ENCODE measurements at regions not wholly inside any gene's neighbourhood (a gene's known extent, or its start where the extent isn't known, plus 50 kb on each side); places are given as distances from the start of the nearest gene placed in this dataset.

DNA sequence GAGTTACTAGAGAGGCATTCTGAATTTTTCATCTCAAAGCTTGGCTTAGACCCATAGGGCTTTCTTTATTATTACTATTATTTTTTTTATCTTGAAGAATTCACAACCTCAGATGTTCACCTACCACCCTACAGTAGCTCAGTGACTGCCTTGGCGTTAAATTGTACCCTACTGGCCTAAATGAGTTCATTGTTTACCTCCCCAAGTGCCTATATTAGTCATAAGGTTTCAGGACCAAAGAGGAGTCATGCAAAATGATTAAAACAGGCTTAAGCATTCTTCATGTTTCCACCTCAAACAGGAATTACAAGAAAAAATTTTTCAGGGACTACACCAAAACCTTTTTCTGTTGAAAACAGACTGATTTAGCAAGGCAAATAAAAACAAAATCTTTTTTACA lies 751.5 kb downstream of the SQOR start:
- DNase-seq (ENCODE audit: low spot score) = no peak
- Mint-ChIP-seq H3K4me3 (ENCODE audit: unreplicated experiment) (no peak overlapping the region), H3K36me3 (ENCODE audit: low read depth, unreplicated experiment) (no peaks in the 10 kb centered on the region), H3K27me3 (ENCODE audit: unreplicated experiment) (no peaks in the 10 kb centered on the region), H3K27ac (ENCODE audit: unreplicated experiment) (no peak overlapping the region), H3K9me3 (ENCODE audit: unreplicated experiment) (peaks cover 13% of the 10 kb centered on the region), H3K4me1 (ENCODE audit: unreplicated experiment) (no peaks in the 10 kb centered on the region)
- TF ChIP-seq, protein P1, sequence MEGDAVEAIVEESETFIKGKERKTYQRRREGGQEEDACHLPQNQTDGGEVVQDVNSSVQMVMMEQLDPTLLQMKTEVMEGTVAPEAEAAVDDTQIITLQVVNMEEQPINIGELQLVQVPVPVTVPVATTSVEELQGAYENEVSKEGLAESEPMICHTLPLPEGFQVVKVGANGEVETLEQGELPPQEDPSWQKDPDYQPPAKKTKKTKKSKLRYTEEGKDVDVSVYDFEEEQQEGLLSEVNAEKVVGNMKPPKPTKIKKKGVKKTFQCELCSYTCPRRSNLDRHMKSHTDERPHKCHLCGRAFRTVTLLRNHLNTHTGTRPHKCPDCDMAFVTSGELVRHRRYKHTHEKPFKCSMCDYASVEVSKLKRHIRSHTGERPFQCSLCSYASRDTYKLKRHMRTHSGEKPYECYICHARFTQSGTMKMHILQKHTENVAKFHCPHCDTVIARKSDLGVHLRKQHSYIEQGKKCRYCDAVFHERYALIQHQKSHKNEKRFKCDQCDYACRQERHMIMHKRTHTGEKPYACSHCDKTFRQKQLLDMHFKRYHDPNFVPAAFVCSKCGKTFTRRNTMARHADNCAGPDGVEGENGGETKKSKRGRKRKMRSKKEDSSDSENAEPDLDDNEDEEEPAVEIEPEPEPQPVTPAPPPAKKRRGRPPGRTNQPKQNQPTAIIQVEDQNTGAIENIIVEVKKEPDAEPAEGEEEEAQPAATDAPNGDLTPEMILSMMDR (IDR thresholded peaks at IDR 0.05; ENCODE audit: unreplicated experiment) = no peak

DNA sequence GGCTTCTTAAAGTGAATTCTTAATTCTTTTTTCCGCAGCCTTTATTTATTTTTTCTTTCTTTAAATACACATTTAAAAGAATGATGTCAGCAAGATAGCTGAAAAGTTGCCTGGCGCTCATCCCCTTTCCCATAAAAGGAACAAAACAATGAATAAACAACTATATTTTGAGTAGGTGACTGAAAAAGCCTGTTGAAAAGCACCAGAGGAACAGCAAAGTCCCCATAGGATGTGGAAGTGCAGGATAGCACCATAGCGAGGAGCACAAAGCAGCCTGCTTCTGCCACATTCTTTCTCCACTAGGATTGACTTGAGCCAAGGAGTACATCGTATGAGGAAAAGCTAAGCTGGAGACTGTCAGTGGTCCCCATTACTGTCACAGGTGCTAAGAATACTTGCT lies 754.9 kb downstream of the SQOR start:
- H3K9me3 Mint-ChIP-seq (ENCODE audit: unreplicated experiment) = peaks cover 7% of the 10 kb centered on the region
- H3K4me1 Mint-ChIP-seq (ENCODE audit: unreplicated experiment) = no peaks in the 10 kb centered on the region
- TF ChIP-seq, protein P1 (IDR thresholded peaks at IDR 0.05; ENCODE audit: unreplicated experiment) = no peak
- no peaks in the 10 kb centered on the region for H3K27me3 Mint-ChIP-seq (ENCODE audit: unreplicated experiment)
- H3K36me3 Mint-ChIP-seq (ENCODE audit: low read depth, unreplicated experiment) = no peaks in the 10 kb centered on the region
- no peak for DNase-seq (ENCODE audit: low spot score)
- H3K27ac Mint-ChIP-seq (ENCODE audit: unreplicated experiment) = no peak overlapping the region
- no peak overlapping the region for H3K4me3 Mint-ChIP-seq (ENCODE audit: unreplicated experiment)

DNA sequence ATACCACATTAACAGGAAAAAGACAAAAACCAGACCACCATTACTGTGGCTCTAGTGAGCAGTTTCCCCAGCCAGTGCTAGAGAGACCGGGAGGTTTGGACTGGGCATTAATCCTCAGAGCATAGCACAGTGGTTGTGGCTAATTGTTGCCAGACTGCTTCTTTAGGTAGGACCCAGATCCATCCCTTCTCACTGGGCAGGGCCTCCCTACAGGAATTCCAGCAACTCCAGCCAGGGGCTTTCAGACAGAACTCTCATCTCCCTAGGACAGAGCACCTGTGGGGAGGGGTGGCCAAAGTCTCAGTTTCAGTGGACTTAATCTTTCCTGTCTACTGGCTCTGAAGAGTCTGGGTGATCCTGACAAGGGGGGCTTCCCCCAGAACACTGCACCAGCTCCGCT lies 759.6 kb downstream of the SQOR start:
- Mint-ChIP-seq H3K27ac (ENCODE audit: unreplicated experiment) (no peak overlapping the region), H3K36me3 (ENCODE audit: low read depth, unreplicated experiment) (no peaks in the 10 kb centered on the region), H3K9me3 (ENCODE audit: unreplicated experiment) (peaks cover 22% of the 10 kb centered on the region), H3K27me3 (ENCODE audit: unreplicated experiment) (no peaks in the 10 kb centered on the region), H3K4me3 (ENCODE audit: unreplicated experiment) (no peak overlapping the region), H3K4me1 (ENCODE audit: unreplicated experiment) (no peaks in the 10 kb centered on the region)
- DNase-seq (ENCODE audit: low spot score) = no peak
- TF ChIP-seq, protein P1 (IDR thresholded peaks at IDR 0.05; ENCODE audit: unreplicated experiment) = no peak

GRCh38 chr15:46408312-46408711 lies 773.5 kb downstream of the SQOR start:
- TF ChIP-seq, protein P1 (IDR thresholded peaks at IDR 0.05; ENCODE audit: unreplicated experiment) = no peak
- Mint-ChIP-seq H3K36me3 (ENCODE audit: low read depth, unreplicated experiment) (no peaks in the 10 kb centered on the region), H3K4me1 (ENCODE audit: unreplicated experiment) (no peaks in the 10 kb centered on the region), H3K27ac (ENCODE audit: unreplicated experiment) (no peak overlapping the region), H3K4me3 (ENCODE audit: unreplicated experiment) (no peak overlapping the region), H3K9me3 (ENCODE audit: unreplicated experiment) (peaks cover 7% of the 10 kb centered on the region), H3K27me3 (ENCODE audit: unreplicated experiment) (peaks cover 1% of the 10 kb centered on the region)
- DNase-seq (ENCODE audit: low spot score) = no peak

GRCh38 chr15:46409841-46410301 lies 775.0 kb downstream of the SQOR start:
- Mint-ChIP-seq H3K4me3 (ENCODE audit: unreplicated experiment) (no peak overlapping the region), H3K4me1 (ENCODE audit: unreplicated experiment) (no peaks in the 10 kb centered on the region), H3K36me3 (ENCODE audit: low read depth, unreplicated experiment) (no peaks in the 10 kb centered on the region), H3K9me3 (ENCODE audit: unreplicated experiment) (peaks cover 10% of the 10 kb centered on the region), H3K27me3 (ENCODE audit: unreplicated experiment) (peaks cover 1% of the 10 kb centered on the region), H3K27ac (ENCODE audit: unreplicated experiment) (no peak overlapping the region)
- no peak for DNase-seq (ENCODE audit: low spot score)
- TF ChIP-seq, protein P1 (IDR thresholded peaks at IDR 0.05; ENCODE audit: unreplicated experiment) = no peak

Measured in endothelial cell (in vitro differentiated cells).